ENCODE measurements at regions not wholly inside any gene's neighbourhood (a gene's known extent, or its start where the extent isn't known, plus 50 kb on each side); places are given as distances from the start of the nearest gene placed in this dataset.

GRCh38 chr17:14942526-14943190 lies 322.5 kb downstream of the PMP22 start:
- DNase-seq = no peak

GRCh38 chr17:14940938-14941265 lies 324.2 kb downstream of the PMP22 start:
- no peak for DNase-seq

GRCh38 chr17:14940108-14940937 lies 324.8 kb downstream of the PMP22 start:
- DNase-seq = no peak

GRCh38 chr17:14935845-14936485 lies 329.2 kb downstream of the PMP22 start:
- DNase-seq = no peak

GRCh38 chr17:14935139-14935841 lies 329.8 kb downstream of the PMP22 start:
- no peak for DNase-seq

GRCh38 chr17:14933676-14934075 lies 331.4 kb downstream of the PMP22 start:
- no peak for DNase-seq

GRCh38 chr17:14926526-14927122 lies 338.5 kb downstream of the PMP22 start:
- no peak for DNase-seq

- no peak for DNase-seq
These were observed 339.1 kb downstream of the PMP22 start for GRCh38 chr17:14926073-14926472.

GRCh38 chr17:14925498-14925897 lies 339.6 kb downstream of the PMP22 start:
- DNase-seq = no peak

- DNase-seq = no peak
These were observed 341.1 kb downstream of the PMP22 start for GRCh38 chr17:14923981-14924380.

- no peak for DNase-seq
These were observed 342.7 kb downstream of the PMP22 start for GRCh38 chr17:14922411-14922810.

- no peak for DNase-seq
These were observed 343.2 kb downstream of the PMP22 start for GRCh38 chr17:14921936-14922335.

- DNase-seq = no peak
These were observed 345.4 kb downstream of the PMP22 start for GRCh38 chr17:14919631-14920213.

- no peak for DNase-seq
These were observed 346.0 kb downstream of the PMP22 start for GRCh38 chr17:14919094-14919493.

GRCh38 chr17:14918540-14918939 lies 346.6 kb downstream of the PMP22 start:
- no peak for DNase-seq

GRCh38 chr17:14910916-14911315 lies 354.2 kb downstream of the PMP22 start:
- DNase-seq = no peak

GRCh38 chr17:14904386-14904785 lies 360.7 kb downstream of the PMP22 start:
- DNase-seq = no peak

- no peak for DNase-seq
These were observed 361.3 kb downstream of the PMP22 start for GRCh38 chr17:14903854-14904253.

- DNase-seq = no peak
These were observed 362.3 kb downstream of the PMP22 start for GRCh38 chr17:14902803-14903202.

GRCh38 chr17:14902297-14902696 lies 362.8 kb downstream of the PMP22 start:
- DNase-seq = no peak

- DNase-seq = no peak
These were observed 363.8 kb downstream of the PMP22 start for GRCh38 chr17:14901376-14901775.

GRCh38 chr17:14886200-14886739 lies 378.9 kb downstream of the PMP22 start:
- DNase-seq = no peak
